Hepatocyte (in vitro differentiated cells): ENCODE measurements at regions not wholly inside any gene's neighbourhood (a gene's known extent, or its start where the extent isn't known, plus 50 kb on each side); places are given as distances from the start of the nearest gene placed in this dataset.

Source experiments
- CTCF ChIP-seq: fragments of 200-600 bp; sonication (generic); IDR thresholded peaks from 2 replicates; pipeline ENCODE4 v1.5.1; 2016; ENCODE audit warnings: antibody characterized with exemption, mild to moderate bottlenecking; ENCODE audit not compliant: poor library complexity
- EZH2phosphoT487 ChIP-seq: fragments of 200-600 bp; sonication (generic); IDR thresholded peaks from one replicate; pipeline ENCODE4 v1.6.1; 2018; ENCODE audit warnings: antibody characterized with exemption, mild to moderate bottlenecking, low read depth, moderate library complexity; ENCODE audit not compliant: unreplicated experiment, severe bottlenecking

- TF ChIP-seq CTCF (no peak), EZH2phosphoT487 (no peak)
Observed at GRCh38 chr6:147776631-147777213, 268.2 kb downstream of the SAMD5 start.
